Glutamatergic neuron (in vitro differentiated cells): ENCODE measurements at regions not wholly inside any gene's neighbourhood (a gene's known extent, or its start where the extent isn't known, plus 50 kb on each side); places are given as distances from the start of the nearest gene placed in this dataset.

Experiments
- DNase-seq: peaks from one replicate; pipeline ENCODE4 v3.0.0; 2022
- H3K27ac Mint-ChIP-seq: one replicate; pipeline ENCODE4 v1.8.0; 2020; ENCODE audit warnings: mild to moderate bottlenecking, mixed read lengths, inconsistent platforms; ENCODE audit not compliant: unreplicated experiment
- H3K27me3 Mint-ChIP-seq: one replicate; pipeline ENCODE4 v1.8.0; 2020; ENCODE audit warnings: mild to moderate bottlenecking, moderate library complexity, mixed read lengths, inconsistent platforms; ENCODE audit not compliant: unreplicated experiment
- H3K36me3 Mint-ChIP-seq: one replicate; pipeline ENCODE4 v1.8.0; 2020; ENCODE audit warnings: mild to moderate bottlenecking, mixed read lengths, inconsistent platforms; ENCODE audit not compliant: unreplicated experiment
- H3K4me1 Mint-ChIP-seq: one replicate; pipeline ENCODE4 v1.8.0; 2020; ENCODE audit warnings: mild to moderate bottlenecking, low read depth, mixed read lengths, inconsistent platforms; ENCODE audit not compliant: unreplicated experiment
- H3K4me3 Mint-ChIP-seq: one replicate; pipeline ENCODE4 v1.8.0; 2020; ENCODE audit warnings: mild to moderate bottlenecking, mixed read lengths, inconsistent platforms; ENCODE audit not compliant: unreplicated experiment
- H3K9me3 Mint-ChIP-seq: one replicate; pipeline ENCODE4 v1.8.0; 2020; ENCODE audit warnings: mild to moderate bottlenecking, moderate library complexity, mixed read lengths, inconsistent platforms; ENCODE audit not compliant: unreplicated experiment
- CTCF ChIP-seq: fragments of 200-600 bp; sonication (generic); IDR thresholded peaks from one replicate; pipeline ENCODE4 v1.5.0; 2021; ENCODE audit not compliant: partially characterized antibody, unreplicated experiment

- Mint-ChIP-seq H3K4me1 (peaks cover 22% of the 10 kb centered on the region), H3K27me3 (no peaks in the 10 kb centered on the region), H3K4me3 (no peak overlapping the region), H3K9me3 (no peaks in the 10 kb centered on the region), H3K36me3 (no peaks in the 10 kb centered on the region), H3K27ac (no peak overlapping the region)
- no peak for DNase-seq
- no peak for TF ChIP-seq CTCF
Measured at GRCh38 chr6:87941556-87942358, 105.9 kb upstream of the SPACA1 start.

GRCh38 chr6:87939776-87940175 lies 107.9 kb upstream of the SPACA1 start:
- Mint-ChIP-seq H3K9me3 (peaks cover 2% of the 10 kb centered on the region), H3K27ac (no peak overlapping the region), H3K4me1 (peaks cover 12% of the 10 kb centered on the region), H3K4me3 (no peak overlapping the region), H3K36me3 (no peaks in the 10 kb centered on the region), H3K27me3 (no peaks in the 10 kb centered on the region)
- DNase-seq = no peak
- TF ChIP-seq CTCF = no peak

- no peak overlapping the region for H3K27ac Mint-ChIP-seq
- H3K9me3 Mint-ChIP-seq = peaks cover 2% of the 10 kb centered on the region
- no peaks in the 10 kb centered on the region for H3K27me3 Mint-ChIP-seq
- H3K4me3 Mint-ChIP-seq = no peak overlapping the region
- H3K36me3 Mint-ChIP-seq = no peaks in the 10 kb centered on the region
- DNase-seq = no peak
- peaks cover 8% of the 10 kb centered on the region for H3K4me1 Mint-ChIP-seq
- TF ChIP-seq CTCF = no peak
Measured at GRCh38 chr6:87938287-87938686, 109.4 kb upstream of the SPACA1 start.

GRCh38 chr6:87936065-87936464 lies 111.6 kb upstream of the SPACA1 start:
- Mint-ChIP-seq H3K4me1 (peaks cover 8% of the 10 kb centered on the region), H3K27ac (no peak overlapping the region)

More at GRCh38 chr6:87936065-87936464, 111.6 kb upstream of the SPACA1 start:
- Mint-ChIP-seq H3K9me3 (peaks cover 2% of the 10 kb centered on the region), H3K4me3 (no peak overlapping the region), H3K27me3 (no peaks in the 10 kb centered on the region), H3K36me3 (no peaks in the 10 kb centered on the region)
- no peak for DNase-seq
- TF ChIP-seq CTCF = no peak
